Caco-2 (cell line): ENCODE measurements at regions not wholly inside any gene's neighbourhood (a gene's known extent, or its start where the extent isn't known, plus 50 kb on each side); places are given as distances from the start of the nearest gene placed in this dataset.

Source experiments
- BruUV-seq: library from RNA; stranded (reverse); fragments of 400-500 nt; replicated peaks from 2 replicates; lab custom pipeline; 2021; lab: Mats Ljungman, UMichigan
- CTCF ChIA-PET: fragments of 300-600 bp; sonication (Branson Sonifier 250); formaldehyde crosslinking; loops from one replicate; lab custom pipeline; 2022; ENCODE audit warnings: antibody characterized with exemption; lab: Charles Lee
- POLR2A ChIA-PET: fragments of 300-600 bp; sonication (Branson Sonifier 250); formaldehyde crosslinking; loops from one replicate; lab custom pipeline; 2022; ENCODE audit warnings: antibody characterized with exemption; lab: Charles Lee
- DNase-seq, 2 experiments: peaks; one replicate each; pipeline versions ENCODE4 v3.0.0 to v3.0.0-alpha.2; 2020 to 2022
- H3K27me3 ChIP-seq: replicated peaks from 2 replicates; pipeline ENCODE4 v1.6.0; 2011; ENCODE audit warnings: low read length; ENCODE audit not compliant: control insufficient read depth, insufficient read depth
- H3K36me3 ChIP-seq: 2 replicates; pipeline ENCODE4 v1.5.1; 2011; ENCODE audit warnings: low read length; ENCODE audit not compliant: control insufficient read depth, insufficient read depth
- H3K4me1 ChIP-seq: fragments of 250-450 bp; sonication (Bioruptor Pico); 2 replicates; pipeline ENCODE4 v1.5.1; 2020; ENCODE audit warnings: mild to moderate bottlenecking
- H3K4me3 ChIP-seq: 2 replicates; pipeline ENCODE4 v1.5.1; 2011; ENCODE audit warnings: low read depth, mild to moderate bottlenecking, control low read depth, low read length
- H3K9me3 ChIP-seq: fragments of 250-450 bp; sonication (Bioruptor Pico); 2 replicates; pipeline ENCODE4 v1.5.1; 2020; ENCODE audit warnings: mild to moderate bottlenecking, moderate library complexity
- H3K27ac Mint-ChIP-seq: one replicate; pipeline ENCODE4 v1.8.0; 2022; ENCODE audit warnings: mixed read lengths; ENCODE audit not compliant: unreplicated experiment
- H3K27me3 Mint-ChIP-seq: one replicate; pipeline ENCODE4 v1.8.0; 2022; ENCODE audit warnings: mixed read lengths; ENCODE audit not compliant: insufficient read depth, unreplicated experiment
- H3K36me3 Mint-ChIP-seq: one replicate; pipeline ENCODE4 v1.8.0; 2022; ENCODE audit warnings: mild to moderate bottlenecking, mixed read lengths; ENCODE audit not compliant: insufficient read depth, unreplicated experiment
- H3K4me1 Mint-ChIP-seq: one replicate; pipeline ENCODE4 v1.8.0; 2022; ENCODE audit warnings: low read depth, mixed read lengths; ENCODE audit not compliant: unreplicated experiment
- H3K4me3 Mint-ChIP-seq: one replicate; pipeline ENCODE4 v1.8.0; 2022; ENCODE audit warnings: mild to moderate bottlenecking, moderate library complexity, mixed read lengths; ENCODE audit not compliant: unreplicated experiment
- H3K9me3 Mint-ChIP-seq: one replicate; pipeline ENCODE4 v1.8.0; 2022; ENCODE audit warnings: mixed read lengths; ENCODE audit not compliant: unreplicated experiment
- intact Hi-C: fragments of 100-400 bp; cut with micrococcal nuclease; formaldehyde crosslinking; loops from one replicate; pipeline ENCODE4 v1.10.0; 2022; ENCODE audit not compliant: unreplicated experiment
- TF ChIP-seq, protein P1 (sequence below), 2 experiments: fragments of 200-600 bp in 1 of 2; IDR thresholded peaks; 1 replicate in 1 of 2; 2 replicates in 1 of 2; pipeline versions ENCODE4 v1.5.1 to v1.8.0; 2011 to 2022; ENCODE audit warnings: antibody characterized with exemption in 1 of 2, control low read depth in 1 of 2, inconsistent platforms in 1 of 2, low read depth in 1 of 2, low read length in 1 of 2, mild to moderate bottlenecking in 1 of 2, moderate library complexity in 1 of 2; ENCODE audit not compliant: insufficient read depth in 1 of 2, severe bottlenecking in 1 of 2, unreplicated experiment in 1 of 2

DNA sequence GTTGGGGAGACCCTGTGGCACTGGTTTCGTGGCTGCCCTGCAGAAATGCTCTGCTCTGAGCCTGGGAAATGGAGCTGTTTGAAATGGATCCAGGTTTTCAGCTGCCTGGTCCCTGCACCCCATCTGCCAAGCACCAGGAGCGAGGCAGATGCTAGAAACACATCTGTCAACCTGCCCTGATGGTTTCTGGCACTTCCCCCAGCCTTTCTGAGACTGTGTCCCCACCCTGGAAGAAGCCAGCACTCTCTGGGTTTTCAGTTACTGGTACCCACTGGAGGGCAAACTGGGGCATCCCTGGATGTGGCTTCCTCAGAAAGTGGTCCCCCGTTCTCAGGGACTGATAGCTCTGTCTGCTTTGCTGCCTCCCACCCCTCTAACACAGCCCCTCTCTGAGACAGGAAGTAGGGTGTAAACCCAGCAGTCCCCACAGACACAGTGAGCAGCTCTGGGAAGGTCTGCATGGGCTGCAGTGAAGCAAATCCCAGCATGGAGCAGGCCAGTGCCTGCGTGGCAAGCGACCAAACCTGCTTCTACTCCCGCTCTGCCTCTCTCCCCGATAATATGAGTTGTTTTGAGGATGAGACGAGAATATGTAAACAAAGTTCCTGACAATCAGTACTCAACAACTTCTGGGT, 54.2 kb upstream of the MAFB start:
- H3K27me3 ChIP-seq = no peaks in the 10 kb centered on the region; the same call in 1 of the 2 replicates
- no peaks in the 10 kb centered on the region for H3K9me3 ChIP-seq

DNA sequence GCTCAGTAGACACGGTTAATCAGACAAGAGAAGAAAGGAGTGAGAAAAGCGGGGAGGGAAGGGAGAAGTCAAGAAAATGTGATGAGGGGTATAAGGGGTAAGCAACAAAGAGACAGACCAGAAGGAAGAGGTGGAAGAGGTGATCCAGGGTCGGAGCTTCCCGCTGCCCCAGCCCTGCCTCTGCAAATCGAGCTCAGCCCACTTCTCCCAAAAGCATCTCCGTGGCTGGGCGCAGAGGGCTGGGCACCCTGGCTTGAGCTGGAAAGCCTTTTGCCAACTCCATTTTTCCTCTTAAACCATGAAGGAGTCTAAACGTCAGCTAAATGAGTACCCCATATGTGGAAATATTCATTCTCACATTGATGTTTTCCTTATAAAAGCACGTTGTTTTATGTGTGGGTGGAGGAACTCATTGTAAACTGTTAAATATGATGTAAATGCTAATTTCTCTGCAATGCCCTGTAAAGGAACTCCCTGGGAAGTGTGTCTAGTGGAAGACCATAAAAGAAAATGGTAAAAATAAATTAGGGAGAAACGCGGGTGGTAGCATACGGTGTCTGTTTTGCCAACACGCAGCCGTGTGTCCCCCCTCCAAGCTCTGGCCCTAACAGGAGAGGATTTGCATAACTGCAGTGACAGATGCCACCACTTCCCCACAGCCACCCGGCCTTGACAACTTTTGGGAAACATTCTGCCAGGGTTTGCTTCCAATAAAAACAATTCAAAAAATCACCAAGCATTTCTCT, 55.2 kb upstream of the MAFB start:
- Mint-ChIP-seq H3K27me3 (peaks cover 40% of the 10 kb centered on the region), H3K9me3 (no peaks in the 10 kb centered on the region), H3K27ac (no peak overlapping the region), H3K4me3 (no peak overlapping the region), H3K36me3 (no peaks in the 10 kb centered on the region), H3K4me1 (no peaks in the 10 kb centered on the region)
- no peaks in the 10 kb centered on the region for H3K36me3 ChIP-seq
- TF ChIP-seq, protein P1, sequence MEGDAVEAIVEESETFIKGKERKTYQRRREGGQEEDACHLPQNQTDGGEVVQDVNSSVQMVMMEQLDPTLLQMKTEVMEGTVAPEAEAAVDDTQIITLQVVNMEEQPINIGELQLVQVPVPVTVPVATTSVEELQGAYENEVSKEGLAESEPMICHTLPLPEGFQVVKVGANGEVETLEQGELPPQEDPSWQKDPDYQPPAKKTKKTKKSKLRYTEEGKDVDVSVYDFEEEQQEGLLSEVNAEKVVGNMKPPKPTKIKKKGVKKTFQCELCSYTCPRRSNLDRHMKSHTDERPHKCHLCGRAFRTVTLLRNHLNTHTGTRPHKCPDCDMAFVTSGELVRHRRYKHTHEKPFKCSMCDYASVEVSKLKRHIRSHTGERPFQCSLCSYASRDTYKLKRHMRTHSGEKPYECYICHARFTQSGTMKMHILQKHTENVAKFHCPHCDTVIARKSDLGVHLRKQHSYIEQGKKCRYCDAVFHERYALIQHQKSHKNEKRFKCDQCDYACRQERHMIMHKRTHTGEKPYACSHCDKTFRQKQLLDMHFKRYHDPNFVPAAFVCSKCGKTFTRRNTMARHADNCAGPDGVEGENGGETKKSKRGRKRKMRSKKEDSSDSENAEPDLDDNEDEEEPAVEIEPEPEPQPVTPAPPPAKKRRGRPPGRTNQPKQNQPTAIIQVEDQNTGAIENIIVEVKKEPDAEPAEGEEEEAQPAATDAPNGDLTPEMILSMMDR (IDR thresholded peaks at IDR 0.05; ENCODE audit: insufficient read depth in 1 of 2, low read depth in 1 of 2, low read length in 1 of 2, severe bottlenecking in 1 of 2, unreplicated experiment in 1 of 2) = no peak
- H3K4me3 ChIP-seq = no peak overlapping the region
- ChIA-PET CTCF (interaction anchor here (2.3 kb wide), 1 partner anchor 219 kb away, joined by 5 read pairs; no protein-coding TSS in a partner anchor), POLR2A (no interaction called here)
- BruUV-seq = no TSS peak
- no peaks in the 10 kb centered on the region; the same call in 1 of the 2 replicates for H3K9me3 ChIP-seq
- no peaks in the 10 kb centered on the region for H3K4me1 ChIP-seq
- DNase-seq = no peak
- intact Hi-C loops = no loop called here
- H3K27me3 ChIP-seq = no peaks in the 10 kb centered on the region; the same call in none of the 2 replicates

More for the DNA sequence above, 54.2 kb upstream of the MAFB start:
- POLR2A ChIA-PET = no interaction called here
- no peak overlapping the region for H3K27ac Mint-ChIP-seq
- no peaks in the 10 kb centered on the region for H3K9me3 Mint-ChIP-seq
- H3K36me3 Mint-ChIP-seq = no peaks in the 10 kb centered on the region
- Histone ChIP-seq H3K4me1 (no peaks in the 10 kb centered on the region), H3K36me3 (no peaks in the 10 kb centered on the region), H3K4me3 (no peak overlapping the region)
- H3K27me3 Mint-ChIP-seq = peaks cover 39% of the 10 kb centered on the region
- CTCF ChIA-PET = interaction anchor here (1.3 to 2.3 kb wide), 2 partner anchors 203 to 220 kb away, joined by 5 to 7 read pairs; no protein-coding TSS in a partner anchor
- intact Hi-C loops = no loop called here
- H3K4me3 Mint-ChIP-seq = no peak overlapping the region
- no peaks in the 10 kb centered on the region for H3K4me1 Mint-ChIP-seq
- BruUV-seq = no TSS peak
- TF ChIP-seq, protein P1 (IDR thresholded peaks at IDR 0.05; ENCODE audit: insufficient read depth in 1 of 2, low read depth in 1 of 2, low read length in 1 of 2, severe bottlenecking in 1 of 2, unreplicated experiment in 1 of 2) = no peak
- DNase-seq = no peak

DNA sequence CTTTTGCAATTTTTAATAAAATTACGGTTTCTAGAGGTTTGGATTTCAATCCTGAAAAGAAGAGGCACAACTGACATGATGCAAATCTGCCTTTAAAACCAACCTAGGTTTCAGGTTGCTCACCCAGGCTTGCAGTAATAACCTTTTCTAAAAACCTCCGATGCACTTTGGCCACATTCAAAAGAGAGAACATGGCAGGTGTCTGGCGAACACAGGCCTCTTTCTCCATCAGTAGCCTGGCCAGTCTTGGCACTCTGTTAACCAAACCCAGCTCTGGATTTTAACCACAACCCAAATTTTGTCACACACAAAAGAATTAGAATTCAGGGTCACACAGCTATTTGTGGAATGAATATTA, 55.8 kb upstream of the MAFB start:
- no peaks in the 10 kb centered on the region; the same call in none of the 2 replicates for H3K27me3 ChIP-seq
- intact Hi-C loops = no loop called here
- no peaks in the 10 kb centered on the region for H3K36me3 ChIP-seq
- no peak overlapping the region for H3K4me3 Mint-ChIP-seq
- no peaks in the 10 kb centered on the region for H3K9me3 Mint-ChIP-seq
- H3K36me3 Mint-ChIP-seq = no peaks in the 10 kb centered on the region
- DNase-seq = no peak
- H3K4me3 ChIP-seq = no peak overlapping the region
- no peaks in the 10 kb centered on the region; the same call in 1 of the 2 replicates for H3K9me3 ChIP-seq
- TF ChIP-seq, protein P1 (IDR thresholded peaks at IDR 0.05; ENCODE audit: insufficient read depth in 1 of 2, low read depth in 1 of 2, low read length in 1 of 2, severe bottlenecking in 1 of 2, unreplicated experiment in 1 of 2) = no peak
- POLR2A ChIA-PET = no interaction called here
- no TSS peak for BruUV-seq
- H3K4me1 ChIP-seq = no peaks in the 10 kb centered on the region
- peaks cover 40% of the 10 kb centered on the region for H3K27me3 Mint-ChIP-seq
- no peak overlapping the region for H3K27ac Mint-ChIP-seq
- H3K4me1 Mint-ChIP-seq = no peaks in the 10 kb centered on the region
- CTCF ChIA-PET = interaction anchor here (2.3 kb wide), 1 partner anchor 218 kb away, joined by 5 read pairs; no protein-coding TSS in a partner anchor
